GM21529 (cell line): ENCODE measurements at regions not wholly inside any gene's neighbourhood (a gene's known extent, or its start where the extent isn't known, plus 50 kb on each side); places are given as distances from the start of the nearest gene placed in this dataset.

Experiments
- ATAC-seq: cut with Tn5 transposase; IDR thresholded peaks from one replicate; pipeline ENCODE4 v1.9.1; 2021; ENCODE audit not compliant: unreplicated experiment

DNA sequence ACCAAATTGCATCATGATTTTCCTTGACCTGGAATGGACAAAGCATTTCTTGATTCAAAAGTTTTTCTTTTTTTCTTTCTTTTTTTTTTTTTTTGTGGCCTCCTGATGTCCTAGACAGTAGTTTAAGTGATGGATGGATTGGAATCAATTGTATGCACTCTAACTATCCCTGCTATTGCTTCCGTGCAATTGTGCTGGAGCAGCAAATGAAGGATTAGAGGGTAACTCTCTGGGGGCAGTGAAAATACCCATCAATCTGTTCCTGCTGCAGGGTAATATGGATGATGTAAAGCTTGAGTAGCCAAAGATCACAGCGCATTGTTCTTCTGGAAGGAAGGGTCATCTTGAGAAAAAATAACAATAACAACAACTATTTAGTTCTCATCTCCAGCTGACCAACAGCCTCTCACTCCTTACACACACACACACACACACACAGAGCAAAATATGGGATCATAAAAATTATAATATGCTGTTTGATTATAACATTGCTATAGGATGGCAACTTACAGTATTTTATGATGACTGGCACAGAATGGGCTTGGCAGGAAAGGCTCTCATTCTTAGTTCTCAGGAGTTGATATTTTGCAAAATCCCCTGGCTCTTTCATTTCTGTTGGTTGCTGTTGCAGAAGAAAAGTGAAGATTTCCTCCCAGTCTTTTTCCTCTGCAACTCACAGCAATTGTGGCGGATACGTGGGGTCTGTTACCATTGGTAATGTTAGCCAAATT is 160.9 kb upstream of the DMAC1 start:
- ATAC-seq, result no peak

- ATAC-seq, result no peak
These were observed 158.2 kb upstream of the DMAC1 start for GRCh38 chr9:7957803-7958202.

DNA sequence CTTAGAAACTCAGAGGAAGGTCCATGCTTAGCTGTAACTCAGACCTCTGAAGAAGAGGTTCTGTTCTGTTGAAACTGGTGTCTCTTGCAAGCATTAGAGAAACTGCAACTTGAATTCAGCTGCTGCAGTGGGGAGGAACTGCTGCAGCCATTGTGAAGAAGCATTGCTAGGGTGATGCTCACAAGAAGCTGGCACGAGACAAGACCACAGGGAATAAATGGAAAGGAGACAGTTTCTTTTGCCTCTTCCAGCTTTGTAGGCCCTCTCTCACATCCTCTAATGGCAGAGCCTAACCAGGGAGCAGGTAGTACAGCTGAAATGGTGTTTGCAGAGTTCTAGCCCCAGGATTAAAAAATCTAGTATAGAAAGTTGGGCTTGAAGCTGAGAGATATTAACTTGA is 148.0 kb upstream of the DMAC1 start:
- no peak for ATAC-seq

DNA sequence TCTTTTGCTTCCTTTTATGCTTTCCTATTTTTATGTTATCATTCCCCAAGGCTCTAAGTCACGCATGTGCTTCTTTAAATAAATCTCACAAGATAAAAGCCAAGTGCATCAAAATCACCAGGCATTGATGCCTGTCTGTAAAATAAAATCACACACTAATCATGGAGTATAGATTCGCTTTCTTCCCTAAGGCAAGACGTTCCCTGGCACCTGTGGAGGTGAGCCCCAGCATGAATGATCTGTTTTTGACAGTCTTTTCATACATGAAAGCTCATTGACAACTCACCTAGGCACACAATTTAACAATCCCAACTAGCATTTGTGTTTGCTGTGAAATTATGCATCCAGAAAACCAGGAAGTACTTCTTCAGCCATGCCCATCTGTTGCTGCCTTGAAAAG is 146.9 kb upstream of the DMAC1 start:
- no peak for ATAC-seq

DNA sequence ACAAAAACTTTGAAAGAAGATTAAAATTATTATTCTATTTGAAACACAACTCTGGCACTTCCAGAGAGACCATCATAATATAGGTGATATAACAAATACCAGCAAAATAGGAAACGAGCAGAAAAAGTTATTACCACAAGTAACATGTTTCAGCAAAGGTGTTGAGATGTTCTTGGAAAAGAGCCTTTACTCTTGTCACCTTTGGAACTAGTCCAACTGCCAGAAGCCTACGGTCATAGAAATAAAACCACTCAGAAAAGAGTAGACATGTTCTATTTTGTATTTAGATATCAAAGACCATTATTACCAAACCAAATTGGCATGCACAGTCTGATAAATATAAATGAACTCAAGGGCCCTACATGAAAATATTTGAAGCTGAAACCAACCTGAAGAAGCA is 145.0 kb upstream of the DMAC1 start:
- ATAC-seq, result no peak

- ATAC-seq, result no peak
These were observed 138.3 kb upstream of the DMAC1 start for GRCh38 chr9:7937761-7938491.

GRCh38 chr9:7936996-7937395 is 137.4 kb upstream of the DMAC1 start:
- ATAC-seq, result no peak

DNA sequence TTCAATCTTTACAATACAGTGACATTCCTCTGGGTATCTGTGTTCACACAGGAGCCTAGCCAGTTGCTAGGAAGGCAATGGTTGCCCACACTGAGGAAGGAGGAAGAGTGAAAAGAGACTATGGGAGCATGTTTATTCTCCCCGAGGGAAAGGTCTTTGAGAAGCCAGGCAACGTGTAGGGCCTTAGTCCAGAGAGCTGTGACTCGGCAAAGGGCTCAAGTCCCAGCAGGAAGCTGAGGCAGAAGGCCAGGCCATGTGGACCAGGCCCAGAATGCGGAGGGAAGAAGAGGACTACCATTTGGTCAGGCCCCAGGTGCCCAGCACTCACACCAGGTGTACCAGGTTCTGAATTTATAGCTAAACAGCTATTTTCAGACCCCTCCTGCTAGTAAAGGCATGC is 136.6 kb upstream of the DMAC1 start:
- ATAC-seq, result no peak

GRCh38 chr9:7935681-7936080 is 136.1 kb upstream of the DMAC1 start:
- peak; percentile 67 for ATAC-seq

GRCh38 chr9:7932767-7933166 is 133.2 kb upstream of the DMAC1 start:
- no peak for ATAC-seq

DNA sequence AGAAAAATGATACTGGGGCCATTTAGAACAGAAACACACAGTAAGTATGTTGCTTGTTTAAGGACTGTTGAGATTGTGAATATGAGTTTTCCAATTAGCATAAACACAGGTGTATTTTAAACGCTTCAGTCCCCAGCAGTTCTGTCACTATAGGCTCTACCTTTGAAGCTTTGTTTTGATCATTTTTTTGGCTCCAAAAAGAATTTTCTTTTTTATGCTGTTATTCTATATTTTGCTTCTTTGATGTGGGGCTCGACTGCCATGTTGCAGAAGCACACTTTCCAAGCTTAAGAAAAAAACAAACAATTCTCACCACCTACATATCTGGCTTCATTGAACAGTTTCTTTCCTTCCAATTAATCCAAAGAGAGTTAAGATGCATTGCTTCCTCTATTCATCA is 131.0 kb upstream of the DMAC1 start:
- no peak for ATAC-seq

DNA sequence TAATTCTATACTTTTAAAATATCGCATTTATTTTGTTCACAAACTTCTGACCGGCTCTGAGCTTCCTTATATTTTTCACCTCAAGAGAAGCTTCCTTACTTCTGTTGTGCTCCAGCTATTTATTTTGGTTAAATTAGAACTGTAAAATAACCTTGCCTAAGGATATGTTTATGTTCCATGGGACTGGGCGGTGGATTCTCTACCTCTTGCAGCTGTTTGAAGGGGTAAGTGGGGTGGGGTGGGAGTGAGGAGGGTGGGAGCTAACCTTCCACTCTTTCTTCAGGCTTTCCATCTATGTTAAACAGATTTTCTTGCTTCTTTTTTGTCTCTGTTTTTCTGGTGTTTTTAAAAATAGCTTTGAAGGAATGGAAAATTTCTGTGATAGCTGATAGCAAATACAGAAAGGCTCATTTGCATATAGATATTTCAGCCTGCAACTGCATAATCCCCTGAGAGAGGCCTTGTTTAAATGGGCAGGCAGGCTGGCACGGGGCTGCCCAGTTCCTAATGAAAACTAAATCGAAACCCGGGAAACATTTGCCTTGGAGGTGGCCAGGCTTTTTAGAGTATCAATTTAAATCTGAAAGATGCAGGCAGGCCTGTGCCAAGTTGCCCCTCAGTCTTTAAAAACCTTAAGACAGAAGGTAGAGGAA is 122.1 kb upstream of the DMAC1 start:
- ATAC-seq, result no peak

- no peak for ATAC-seq
These were observed 112.5 kb upstream of the DMAC1 start for GRCh38 chr9:7912037-7912535.

DNA sequence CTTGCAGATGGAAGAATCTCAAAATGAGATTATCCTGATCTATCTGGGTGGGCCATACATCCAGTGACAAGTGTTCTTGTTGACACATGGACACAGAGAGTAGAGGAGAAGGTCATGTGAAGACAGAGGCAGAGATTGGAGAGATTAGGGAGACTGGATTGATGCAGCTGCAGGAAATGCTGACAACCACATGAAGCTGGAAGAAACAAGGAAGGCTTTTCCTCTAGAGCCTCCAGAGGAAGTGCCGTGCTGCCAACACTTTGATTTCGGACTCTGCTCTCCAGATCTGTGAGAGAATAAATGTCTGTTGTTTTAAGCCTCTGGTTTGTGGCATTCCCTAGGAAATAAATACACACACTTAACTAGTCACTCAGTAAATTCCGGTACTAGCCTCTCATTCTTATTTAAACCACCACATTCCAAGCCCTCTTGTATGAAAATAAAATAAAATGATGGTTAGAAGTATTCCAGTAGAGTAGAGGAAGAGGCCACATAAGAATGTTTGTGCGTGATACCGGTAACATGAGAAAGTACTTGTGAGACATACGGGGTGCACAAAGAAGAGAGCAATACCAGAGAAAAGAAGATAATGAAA is 110.9 kb upstream of the DMAC1 start:
- no peak for ATAC-seq

DNA sequence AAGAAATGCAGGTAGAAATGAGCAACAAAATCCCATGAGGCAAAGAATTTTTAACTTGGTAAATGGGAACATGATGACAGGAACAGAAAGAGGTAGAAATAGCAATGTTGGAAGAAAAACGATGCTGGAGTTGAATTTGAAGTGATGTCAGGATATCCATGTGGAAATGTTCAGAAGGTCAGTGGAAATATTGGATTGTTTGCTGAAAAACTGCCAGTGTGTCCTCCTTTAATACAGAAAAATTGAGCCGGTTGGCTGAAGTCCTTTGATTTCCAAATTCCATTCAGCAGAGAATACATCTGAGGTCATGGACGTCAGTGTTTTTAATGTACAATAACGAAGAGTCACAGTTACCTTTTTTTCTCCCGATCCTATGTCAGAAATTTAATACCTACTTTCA is 110.0 kb upstream of the DMAC1 start:
- ATAC-seq, result no peak

DNA sequence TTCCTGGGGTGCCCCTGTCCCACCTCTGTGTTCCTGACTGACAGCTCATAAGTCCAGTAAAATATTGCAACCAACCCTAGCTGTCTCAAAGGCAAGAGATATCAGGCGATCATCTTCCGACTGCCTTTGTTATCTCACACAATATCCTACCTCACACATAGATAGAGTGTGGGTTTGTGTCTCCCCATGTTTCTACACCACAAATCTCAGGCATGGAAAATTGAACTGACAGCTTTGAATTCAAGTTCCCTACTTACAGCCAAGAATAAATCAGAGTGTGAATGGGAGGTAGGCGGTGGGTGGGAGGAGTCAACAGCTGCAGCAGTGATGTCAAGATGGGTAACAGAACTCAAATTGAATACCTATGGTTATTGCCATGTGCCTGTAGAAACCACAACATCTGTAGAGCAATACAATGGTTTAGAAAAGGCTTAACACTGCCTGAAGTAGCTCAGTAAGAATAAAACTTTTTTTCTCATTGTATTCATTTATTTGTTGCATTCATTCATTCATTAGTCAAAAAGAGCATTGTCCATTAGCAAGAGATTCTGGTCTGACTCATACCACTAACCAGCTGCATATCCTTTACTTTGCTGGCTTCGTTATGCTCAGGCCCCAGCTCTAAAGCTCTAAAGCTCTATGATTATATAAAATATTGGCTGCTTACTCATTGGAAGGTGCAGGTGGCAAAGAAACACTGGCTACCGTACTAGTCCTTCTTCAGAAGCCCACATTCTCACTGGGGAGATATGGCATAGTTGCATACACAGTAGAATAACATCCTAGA is 108.2 kb upstream of the DMAC1 start:
- ATAC-seq, result no peak

DNA sequence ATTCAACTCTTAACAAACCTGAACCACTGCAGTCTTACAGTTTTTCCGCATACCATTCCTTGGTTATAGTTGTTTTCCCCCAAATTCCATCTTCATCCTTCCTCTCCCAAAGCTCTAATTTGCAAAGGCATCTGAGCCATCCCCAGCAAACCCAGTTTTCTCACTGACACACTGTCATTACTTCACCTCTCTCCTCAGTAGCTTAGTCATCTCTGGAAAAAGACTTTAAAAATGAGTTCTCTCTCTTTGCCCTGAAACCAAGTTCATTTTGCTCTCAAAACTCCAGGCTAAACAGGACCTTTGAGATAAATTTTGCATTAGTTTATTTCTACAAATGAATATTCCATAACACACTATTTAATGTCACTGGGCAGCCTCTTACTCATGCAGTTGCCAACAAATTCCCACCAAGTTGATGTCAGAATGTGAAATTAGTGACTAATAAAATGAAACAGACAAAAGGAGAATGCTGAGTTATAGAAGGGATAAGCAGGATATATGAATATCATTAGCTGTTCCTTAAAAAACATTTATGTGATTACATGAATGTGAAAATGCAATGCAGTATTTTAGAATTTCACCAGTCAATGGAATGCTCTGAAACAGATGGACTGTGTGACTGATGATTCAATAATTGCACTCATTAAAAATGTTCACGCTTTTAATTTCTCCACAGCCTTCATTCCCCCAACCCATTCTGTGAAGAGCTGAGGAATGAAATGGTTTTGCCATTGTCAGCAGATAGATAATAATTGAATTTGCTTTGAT is 107.4 kb upstream of the DMAC1 start:
- ATAC-seq, result no peak

- no peak for ATAC-seq
These were observed 102.0 kb upstream of the DMAC1 start for GRCh38 chr9:7901621-7902020.

- ATAC-seq, result no peak
These were observed 101.0 kb upstream of the DMAC1 start for GRCh38 chr9:7900541-7900940.

GRCh38 chr9:7899753-7900152 is 100.2 kb upstream of the DMAC1 start:
- no peak for ATAC-seq
